NCI-H1930 (cell line): ENCODE measurements at regions not wholly inside any gene's neighbourhood (a gene's known extent, or its start where the extent isn't known, plus 50 kb on each side); places are given as distances from the start of the nearest gene placed in this dataset.

Source experiments
- DNase-seq, 2 experiments: peaks; one replicate each; lab custom pipeline; 2025; lab: John Stamatoyannopoulos, UW

DNA sequence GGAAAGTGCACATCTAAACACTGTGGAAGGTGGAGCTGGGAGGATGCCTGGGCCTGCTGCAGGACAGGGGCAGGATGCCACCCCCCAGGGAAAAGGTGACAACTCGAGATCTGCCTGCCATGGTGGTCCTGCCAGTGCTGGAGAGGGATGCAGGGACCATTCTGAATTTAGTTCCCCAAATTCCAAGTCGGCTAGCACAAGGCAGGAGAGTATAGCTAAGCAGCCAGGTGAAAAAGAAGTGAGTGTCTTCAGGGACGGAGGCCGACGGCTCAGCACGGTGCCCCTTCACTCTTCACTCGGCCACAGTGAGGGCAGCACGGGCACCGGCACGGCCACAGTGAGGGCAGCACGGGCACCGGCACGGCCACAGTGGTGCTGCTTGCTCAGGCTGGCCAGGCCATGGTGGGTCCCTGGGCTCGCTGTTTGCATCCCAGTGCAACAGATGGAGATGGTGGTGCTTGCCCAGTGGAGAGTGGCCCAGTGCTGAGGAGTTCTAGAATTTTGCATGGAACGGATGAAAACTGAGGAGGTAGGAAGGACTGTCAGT, 161.3 kb upstream of the SHH start:
- DNase-seq, result no peak

DNA sequence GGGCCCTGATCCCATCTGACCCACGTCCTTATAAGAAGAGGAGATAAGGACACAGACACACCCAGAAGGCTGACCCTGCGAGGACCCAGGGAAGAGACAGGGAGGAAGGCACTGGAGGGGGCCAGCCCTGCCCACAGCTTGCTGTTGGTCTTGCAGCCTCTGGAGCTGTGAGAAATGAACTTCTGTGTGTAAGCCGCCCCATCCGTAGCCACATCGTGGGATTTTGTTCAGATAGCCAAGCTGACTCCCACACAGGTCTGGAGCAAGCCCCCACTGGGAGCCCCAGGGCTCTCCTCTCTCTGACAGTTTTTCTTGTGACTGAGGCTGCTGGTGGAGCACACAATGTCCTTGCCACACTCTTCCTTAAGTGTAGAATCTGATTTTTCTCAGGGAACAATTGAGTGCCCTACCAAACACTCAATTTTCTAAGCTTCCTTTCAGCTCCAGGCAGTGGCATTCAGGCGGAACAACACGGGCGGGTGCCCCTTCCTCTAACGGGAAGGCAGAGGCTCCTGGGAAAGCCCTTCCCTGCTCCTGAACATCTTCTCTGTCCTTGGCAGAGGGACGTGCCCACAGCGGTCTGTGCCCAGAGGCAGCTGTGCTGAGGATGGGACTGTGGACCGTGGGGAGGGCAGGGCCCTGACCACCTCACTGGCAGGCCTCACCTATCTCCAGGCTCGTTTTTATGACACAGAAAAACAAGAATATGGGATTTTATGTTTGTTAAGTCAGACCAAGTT, 160.6 kb upstream of the SHH start:
- no peak for DNase-seq

DNA sequence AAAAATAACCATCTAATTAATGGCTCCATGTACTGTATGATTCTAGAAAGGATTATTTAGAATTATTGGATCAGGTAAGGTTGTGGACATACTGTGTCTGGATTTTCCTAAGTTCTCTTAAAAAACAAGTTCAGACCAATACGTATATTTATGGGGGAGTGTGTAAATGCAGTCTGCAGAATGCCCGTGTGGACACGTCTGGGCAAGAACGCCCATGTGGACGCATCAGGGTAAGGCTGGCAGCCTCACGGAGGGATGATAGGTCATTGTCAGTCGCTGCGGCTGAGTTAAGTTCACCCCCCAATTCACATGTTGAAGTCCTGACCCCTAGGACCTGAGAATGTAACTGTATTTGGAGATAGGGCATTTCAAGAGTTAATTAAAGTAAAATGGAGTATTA, 160.0 kb upstream of the SHH start:
- DNase-seq, result no peak

DNA sequence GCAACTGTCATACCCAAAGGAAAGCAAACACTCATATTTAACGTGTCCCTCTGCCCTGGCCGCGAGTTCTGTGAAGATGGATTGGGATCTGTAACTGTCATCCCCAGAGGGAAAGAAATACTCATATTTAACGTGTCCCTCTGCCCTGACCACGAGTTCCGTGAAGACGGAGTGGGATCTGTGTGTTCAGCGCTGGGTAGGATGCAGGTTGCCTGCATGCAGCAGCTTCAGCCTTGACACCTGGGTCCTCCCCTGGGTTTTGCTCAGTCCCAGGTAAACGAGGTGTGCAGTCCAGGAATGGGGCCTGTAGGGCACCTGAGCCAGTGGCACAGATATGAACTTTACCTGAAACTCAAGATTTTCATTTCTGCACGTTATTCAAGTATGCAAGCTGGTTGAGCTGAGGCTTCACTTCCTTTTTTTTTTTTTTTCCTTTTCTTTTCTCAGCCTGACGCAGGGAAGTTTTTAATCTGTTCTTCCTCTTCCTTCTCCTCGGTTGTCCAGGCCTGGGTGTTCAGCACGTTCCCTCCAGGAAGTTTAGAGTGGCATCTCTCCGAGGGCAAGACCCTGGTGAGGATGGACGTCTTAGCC, 159.0 kb upstream of the SHH start:
- no peak for DNase-seq

DNA sequence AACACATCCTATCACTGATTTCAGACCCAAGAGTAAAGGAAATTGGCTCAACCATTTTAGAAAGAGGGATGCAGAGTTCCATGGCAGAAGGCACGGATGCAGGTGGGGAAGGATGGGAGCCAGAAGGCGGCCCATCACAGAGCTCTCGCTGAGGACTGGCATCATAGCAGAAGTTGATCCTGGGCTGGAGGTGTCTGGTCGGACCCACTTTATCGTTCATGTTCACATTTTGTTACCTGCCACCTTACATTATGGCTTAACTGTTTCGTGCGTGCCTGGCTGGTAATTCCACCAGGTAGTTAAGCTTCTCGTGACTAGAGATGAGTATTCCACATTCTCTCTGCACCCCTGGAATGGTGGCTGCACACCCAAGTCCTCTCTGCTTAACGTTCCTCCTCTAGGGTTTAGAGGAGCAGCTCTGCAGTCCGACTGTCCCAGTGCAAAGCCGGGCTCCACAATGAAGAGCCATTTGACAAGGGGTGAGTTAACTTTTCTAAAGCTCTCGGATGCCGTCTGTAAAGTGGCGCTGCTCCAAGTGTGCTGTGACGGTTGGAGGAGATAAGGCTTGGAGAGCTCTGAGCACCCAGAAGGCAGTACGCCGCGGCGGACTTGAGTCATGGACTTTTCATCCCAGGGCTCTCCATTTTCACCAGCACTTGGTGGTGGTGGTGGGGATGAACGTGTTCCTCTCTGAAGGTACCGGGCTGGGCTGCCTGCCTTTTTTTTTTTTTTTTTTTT, 157.1 kb upstream of the SHH start:
- no peak for DNase-seq

DNA sequence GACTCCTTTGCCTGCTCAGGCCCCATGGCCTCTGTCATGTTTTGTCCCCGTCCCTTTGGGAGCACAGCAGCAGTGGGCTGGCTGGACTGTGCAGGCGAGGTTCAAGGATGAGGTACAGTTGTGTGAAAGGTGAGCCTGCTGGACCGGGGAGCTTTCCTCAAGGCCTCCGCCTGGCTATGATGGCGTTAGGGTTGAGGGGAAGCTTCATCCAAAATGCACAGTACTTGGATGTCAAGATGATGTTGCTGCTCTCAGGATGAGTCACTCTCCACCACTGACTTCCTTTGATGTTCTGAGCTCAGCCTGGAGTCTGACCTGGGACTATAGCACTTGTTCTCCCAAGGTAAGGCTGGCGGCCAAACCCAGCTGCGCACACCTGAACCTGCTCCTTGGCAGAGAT, 152.7 kb upstream of the SHH start:
- DNase-seq, result no peak

DNA sequence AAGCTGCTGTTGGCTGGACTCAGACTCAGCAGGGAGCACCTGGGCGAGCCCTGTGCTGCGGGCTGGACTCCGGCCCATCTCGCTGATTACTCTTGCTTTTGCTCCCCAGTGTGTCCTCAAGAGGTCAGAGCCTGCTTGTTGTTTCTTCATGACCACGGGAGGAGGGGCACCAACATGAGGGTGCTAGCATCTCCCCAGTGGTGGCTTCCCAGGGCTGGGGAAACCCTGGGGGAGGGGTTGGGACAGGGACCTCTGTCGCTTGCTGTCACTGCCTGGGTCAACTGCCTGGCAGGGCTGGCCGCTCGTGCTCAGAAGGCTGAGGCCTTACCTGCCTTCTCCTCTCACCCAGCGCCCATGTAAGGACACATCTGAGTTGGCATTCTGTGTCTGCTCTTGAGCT, 152.3 kb upstream of the SHH start:
- DNase-seq, result no peak

DNA sequence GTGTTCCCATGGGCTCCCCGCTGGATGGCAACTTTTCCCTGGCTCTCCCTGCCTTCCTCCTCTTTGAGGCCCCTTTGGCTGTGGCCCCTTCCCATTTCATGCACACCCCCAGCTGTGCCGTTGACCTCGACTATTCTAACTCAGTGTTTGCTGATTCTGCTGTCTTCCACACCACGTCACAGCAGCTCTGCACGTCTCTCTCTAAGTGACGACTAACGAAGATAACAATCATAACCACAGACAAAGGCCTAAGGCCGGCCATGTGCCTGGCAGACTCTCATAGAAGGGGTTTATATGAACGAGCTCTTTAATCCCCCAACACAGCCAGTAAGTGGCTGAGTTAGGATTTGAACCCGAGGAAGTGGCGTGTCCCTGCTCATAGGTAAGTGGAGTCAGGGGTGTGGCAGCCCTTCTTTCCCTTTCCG, 151.5 kb upstream of the SHH start:
- no peak for DNase-seq

DNA sequence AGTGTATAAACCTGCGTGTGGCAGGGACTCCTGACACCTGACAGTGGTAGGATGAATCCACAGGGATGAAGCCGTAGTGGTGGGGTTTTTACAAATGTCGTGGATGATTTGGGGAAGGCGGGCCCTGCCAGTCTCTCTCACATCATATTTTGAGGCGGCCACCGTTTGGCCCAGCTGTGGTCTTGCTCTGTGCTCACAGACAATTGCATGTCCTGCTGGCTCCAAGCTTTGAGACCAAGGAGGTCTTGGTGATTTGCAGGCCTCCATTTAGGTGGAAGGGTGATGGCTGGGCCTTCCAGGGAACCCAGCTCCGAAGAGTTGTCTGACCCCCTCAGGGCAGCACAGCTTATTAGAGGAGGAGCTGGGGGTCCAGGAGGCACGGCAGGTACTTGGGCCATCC, 151.1 kb upstream of the SHH start:
- no peak for DNase-seq

DNA sequence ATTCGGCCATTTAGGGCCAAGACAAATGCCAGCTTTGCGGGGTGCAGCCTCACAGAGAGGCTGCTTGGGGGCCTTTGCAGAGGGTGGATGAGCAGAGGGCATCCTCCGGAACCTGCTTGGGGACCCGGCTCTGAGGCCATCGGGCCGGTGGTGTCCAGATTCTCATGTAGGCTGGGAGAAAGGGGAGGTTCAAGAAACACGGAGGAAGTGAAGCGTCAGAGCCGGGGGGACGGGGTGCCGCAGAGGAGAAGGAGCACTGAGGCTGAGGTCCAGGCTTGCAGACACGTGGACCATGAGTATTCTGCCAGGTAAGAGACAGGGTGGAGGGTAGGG, 150.7 kb upstream of the SHH start:
- no peak for DNase-seq

DNA sequence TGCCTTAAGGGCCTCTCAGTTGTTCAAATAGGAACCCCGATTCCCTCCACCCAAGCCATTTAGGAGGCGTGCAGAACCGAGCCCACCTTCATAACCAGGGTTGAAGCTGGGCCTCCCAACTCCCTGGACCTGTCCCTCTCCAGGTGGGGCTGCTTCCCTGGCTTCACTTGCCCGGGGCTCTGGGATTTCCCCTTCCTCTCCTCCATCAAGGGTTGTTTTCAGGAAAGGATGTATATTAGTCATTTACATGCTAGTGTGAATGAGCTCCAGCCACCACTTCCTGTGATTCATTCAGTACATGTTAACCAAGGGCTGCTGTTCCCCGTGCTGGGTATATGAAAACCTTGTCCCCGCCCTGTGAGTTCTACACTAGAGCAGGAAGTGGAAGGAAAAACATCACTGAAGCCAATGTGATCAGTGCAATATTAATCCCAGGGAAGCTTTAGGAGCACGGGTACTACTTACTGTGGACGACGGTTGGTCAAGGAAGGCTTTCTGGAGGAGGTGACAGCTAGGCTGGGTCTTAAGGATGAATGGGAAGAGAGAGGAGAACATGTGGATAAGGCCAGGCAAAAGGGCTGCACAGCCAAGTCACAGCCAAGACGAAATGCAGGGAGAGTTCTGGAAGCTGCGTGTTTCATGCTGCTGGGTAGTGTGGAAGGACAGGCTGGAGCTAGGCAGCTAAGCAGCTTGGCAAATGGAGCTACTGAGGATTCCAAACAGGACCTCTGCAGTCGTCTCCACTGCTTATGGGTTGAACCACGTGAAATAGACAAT, 150.1 kb upstream of the SHH start:
- DNase-seq, result no peak

DNA sequence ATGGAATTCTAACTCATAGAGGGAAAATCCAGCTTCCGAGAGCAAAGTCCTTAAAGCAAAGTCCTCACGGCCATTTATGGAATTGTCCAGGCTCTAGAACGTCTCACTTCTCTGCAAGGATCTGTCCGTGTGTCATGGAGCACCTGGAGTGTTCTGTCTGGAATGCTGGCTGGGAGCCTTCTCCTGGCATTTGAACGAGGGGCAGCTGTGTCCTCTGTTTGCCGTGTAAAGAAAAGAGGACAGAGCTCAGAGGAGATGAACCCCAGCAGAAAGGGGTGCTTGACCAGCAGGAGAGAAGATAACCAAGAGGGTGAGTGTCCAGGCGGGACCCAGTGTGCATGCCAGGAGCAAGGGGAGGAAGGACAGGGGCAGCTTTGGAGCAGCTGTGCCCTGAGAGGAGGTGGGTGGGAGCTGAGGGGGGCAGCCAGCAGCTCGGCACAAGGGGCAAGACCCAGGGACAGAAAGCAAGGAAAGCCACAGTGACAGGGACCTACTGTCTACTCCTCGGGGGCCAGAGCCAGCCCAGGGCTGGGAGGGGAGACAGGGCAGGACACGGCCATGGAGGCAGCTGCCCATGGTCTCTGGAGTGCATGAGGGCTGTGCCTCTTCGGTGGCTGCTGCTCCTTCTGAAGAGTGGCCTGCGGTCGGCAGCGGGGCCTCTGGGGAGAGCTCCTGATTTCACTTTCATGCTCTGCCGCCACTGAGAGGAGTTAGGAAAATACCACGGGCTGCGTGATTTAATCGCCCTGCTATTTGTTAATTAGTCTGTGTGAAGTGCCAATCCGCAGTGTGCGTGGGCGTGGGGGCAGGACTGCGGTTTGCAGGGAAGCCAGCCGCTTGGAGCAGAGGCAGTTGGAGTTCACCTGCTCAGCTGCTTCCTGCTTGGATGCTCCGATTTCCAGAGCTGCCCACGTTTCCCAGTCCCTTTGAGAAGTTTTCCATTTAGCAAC, 149.3 kb upstream of the SHH start:
- DNase-seq, result no peak

DNA sequence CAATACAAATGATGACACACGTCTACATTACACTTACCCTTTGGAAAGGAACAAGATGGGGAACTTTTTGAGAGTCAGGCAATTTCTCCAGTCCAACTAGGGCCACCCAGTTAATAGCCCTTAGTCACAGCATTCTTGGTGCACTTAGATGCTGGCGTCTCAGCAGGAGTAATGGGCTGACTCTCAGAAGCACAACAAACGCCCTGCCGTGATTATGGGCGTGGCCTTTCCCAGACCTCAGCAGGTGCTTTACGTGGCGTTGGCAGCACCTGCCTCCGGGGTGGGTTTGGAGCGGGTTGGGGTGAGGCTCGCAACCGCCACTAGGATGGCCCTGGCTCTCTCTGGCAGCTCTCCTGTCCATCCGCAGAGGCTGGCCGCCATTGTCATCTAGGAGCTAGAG, 147.6 kb upstream of the SHH start:
- DNase-seq, result no peak

DNA sequence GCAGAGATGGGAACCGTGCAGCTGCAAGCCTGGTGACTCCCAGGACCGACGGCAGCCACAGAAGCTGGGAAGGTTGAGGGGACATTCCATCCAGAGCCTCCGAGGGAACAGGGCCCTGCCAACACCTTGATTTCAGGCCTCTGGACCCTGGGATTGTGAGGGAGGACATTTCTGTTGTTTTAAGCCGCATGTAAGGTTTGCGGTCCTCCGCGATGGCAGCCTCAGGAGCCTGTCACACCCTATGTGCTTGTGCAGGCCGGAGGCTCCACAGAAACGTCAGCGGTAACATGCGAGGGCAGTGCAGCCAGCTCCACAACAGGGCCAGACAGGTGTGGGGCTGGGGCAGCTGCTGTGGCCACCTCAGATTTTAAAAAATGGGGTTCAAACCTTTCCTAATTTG, 144.7 kb upstream of the SHH start:
- DNase-seq, result no peak

DNA sequence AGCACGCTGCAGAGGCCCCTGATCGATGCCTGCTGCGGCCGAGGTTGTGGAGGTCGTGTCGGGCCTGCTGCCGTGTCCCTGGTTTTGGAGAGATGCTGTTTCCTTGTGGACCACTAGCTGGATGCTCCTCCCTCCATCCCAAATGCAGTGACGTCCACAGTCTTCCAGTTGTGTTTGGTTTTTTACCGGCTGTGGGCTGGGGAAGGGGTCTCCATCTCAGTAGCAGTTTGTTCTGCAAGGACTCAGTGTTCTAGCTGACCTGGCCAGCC, 143.0 kb upstream of the SHH start:
- no peak for DNase-seq

DNA sequence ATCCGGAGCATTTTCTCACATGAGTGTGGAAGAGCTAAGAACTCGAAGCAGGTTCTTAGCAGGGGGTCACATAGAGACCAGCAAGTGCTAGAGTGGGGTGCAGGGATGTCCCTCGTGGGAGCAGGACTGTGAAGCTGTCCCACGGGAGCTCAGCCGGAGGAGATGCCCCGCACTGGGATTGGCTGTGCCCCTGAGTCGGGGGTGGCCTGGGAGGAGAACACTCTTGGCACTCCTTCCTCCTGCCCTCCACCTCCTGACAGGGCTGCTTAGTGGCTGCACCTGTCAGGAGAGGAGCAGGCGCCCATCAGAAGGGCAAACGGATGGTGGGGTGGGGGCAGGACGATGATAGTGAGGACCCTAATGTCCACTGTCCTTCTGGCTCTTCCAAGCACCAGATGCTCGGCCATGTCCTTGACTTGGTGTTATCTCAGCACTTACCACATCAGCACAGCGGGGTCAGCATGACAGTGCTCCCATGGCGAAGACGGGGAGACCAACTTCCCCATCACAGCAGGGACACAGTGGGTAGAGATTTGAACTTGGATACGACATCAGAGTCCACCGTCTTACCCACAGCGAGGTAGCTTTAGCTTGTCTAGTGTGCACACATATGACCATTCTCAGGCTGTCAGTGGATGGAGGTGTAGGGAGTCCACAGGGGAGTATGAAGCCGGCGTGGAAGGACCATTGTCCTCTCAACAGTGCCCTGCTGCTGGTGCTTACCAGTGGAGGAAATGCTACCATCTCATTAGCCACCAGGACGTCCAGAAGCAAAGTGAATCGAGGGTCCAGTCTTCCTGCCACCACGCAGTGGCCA, 142.5 kb upstream of the SHH start:
- no peak for DNase-seq

DNA sequence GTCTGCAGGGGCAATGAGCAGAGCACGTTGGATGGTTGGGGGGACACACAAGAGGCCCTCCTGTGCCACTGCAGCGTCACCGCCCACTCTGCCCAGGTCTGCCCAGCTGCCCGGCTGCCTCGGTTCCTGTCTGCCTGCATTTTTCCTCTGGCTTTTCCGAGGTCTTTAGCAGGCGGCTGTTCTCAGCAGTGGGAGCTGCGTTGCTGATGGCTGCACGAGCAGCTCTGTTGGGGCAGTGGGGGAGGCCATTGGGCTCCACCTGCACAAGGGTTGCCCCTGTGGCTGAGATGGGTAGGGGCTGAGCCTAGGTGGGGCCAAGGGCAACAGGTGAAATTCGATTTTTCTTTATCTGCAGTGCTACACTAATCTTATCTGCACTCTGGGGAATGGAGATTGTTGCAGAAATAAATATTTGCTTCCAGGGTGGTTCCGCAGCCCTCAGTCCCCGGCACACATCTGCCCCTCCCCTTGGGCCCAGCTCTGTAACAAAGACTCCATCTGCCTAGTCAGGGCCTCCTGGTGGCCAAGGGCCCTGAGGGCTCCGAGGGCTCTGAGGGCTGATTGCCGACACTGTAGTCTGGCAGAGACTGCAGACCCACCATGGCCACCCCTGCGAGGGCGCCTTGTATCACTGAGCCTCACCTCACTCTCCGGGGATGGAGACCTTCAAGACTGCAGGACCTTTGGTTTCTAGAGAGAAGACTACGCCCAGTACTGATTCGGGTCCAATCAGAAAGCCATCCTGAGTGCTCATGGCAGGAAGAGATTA, 141.7 kb upstream of the SHH start:
- no peak for DNase-seq

DNA sequence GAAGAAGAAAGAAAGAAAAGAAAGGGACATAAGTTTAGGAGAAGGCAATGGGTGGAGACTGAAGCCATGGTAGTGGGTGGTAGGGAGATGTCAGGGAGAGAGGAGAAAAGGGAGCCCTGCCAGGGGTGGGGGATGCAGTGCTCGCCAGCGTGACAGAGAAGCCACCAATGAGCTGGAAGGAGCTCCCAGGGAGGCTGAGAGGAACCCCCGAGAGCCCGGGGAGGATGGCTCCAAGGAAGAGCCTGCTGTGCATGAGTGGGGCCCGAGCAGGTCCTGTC, 141.2 kb upstream of the SHH start:
- DNase-seq, result no peak

DNA sequence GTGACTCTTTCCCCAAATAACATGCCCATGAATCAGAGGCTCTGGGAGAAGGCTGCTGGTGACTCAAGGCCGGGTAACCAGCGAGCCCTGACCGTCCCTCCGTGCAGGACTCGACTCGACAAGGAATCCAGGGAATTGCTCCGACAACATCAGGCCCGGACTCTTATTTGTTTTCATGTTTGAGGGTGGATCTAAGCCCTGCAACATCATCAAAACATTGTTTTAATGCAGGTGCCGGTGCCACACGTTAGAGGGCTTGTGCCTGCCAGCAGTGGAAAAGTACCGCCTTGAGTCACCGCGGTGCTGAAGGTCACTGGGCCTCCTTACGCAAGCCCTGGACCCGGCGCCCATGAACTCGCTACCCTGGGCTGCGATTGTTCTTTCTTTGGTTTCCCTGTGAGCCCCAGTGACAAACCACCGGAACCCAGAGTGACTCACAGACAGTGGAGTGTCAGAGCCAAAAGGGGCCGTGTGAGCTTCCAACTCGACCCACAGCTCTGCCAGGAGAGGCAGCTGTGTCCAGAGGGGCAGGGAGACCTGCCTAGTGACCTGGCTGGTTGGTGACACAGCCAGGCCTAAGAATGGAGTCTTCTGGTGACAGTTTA, 139.4 kb upstream of the SHH start:
- no peak for DNase-seq
